Middle frontal gyrus (tissue), 1 donor: ENCODE measurements at regions not wholly inside any gene's neighbourhood (a gene's known extent, or its start where the extent isn't known, plus 50 kb on each side); places are given as distances from the start of the nearest gene placed in this dataset.

Experiments used
- DNase-seq: peaks from one replicate; pipeline ENCODE4 v3.0.0-alpha.2; 2015; ENCODE audit warnings: low spot score; ENCODE audit errors: extremely low spot score

- no peak for DNase-seq
Observed at GRCh38 chr2:14551069-14551468, 81.4 kb upstream of the LRATD1 start.

GRCh38 chr2:14552286-14552685 is 80.2 kb upstream of the LRATD1 start:
- DNase-seq = no peak

- DNase-seq = no peak
Observed at GRCh38 chr2:14552818-14553217, 79.7 kb upstream of the LRATD1 start.

DNA sequence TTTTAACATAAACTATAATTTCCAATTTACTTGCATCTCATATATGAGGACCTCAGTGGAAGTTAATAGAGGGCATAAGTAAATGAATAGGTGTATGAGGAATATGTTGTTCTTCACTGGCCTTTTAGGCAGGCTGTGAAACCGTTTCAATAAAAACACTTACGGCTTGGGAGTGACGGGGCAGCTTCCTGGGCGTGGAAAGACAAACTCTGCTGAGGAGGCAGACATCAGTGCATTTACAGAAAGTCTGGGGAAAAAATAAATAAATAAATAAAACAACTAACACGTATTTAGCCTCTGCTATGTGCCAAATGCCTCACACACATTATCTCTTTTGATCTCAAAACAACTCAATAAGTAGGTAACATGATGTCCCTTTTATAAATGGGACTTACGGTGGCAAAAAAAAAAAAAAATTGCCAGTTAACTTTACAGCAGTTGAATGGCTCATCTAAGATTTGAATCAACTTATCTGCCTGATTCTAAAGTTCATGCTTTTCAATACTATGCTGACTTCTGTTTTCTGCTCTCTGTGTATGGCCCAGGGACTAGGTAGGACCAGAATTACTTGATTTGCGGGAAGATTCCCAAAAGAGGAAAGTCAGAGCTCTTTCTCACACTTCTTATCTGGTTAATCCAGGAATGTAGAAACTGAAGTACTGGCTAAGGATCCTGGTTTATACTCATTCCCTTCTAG is 77.5 kb upstream of the LRATD1 start:
- DNase-seq = no peak

- no peak for DNase-seq
Observed at GRCh38 chr2:14557111-14557510, 75.4 kb upstream of the LRATD1 start.

GRCh38 chr2:14557916-14558315 is 74.6 kb upstream of the LRATD1 start:
- DNase-seq = no peak

- no peak for DNase-seq
Observed at GRCh38 chr2:14558335-14558919, 74.1 kb upstream of the LRATD1 start.

GRCh38 chr2:14560716-14561115 is 71.8 kb upstream of the LRATD1 start:
- no peak for DNase-seq

- no peak for DNase-seq
Observed at GRCh38 chr2:14563324-14563723, 69.2 kb upstream of the LRATD1 start.

GRCh38 chr2:14565666-14566065 is 66.9 kb upstream of the LRATD1 start:
- DNase-seq = no peak

DNA sequence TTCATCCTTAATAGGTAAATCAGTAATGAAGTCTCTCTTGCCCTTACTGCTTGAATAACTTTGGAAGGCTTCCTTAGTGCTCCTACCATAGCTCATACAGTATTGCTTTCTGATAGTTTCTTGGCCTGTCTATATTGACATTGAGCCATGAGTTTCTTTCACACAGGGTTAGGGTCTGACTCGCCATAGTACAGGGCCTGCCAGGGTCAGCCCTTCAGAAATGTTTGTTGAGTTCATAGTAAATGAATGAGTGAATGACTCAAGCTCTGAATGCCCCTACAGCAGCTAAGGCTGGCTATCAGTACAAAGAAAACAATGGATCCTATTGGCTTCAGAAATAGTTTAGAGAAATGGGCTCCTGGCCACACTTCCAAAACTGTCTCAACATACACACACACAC is 65.0 kb upstream of the LRATD1 start:
- no peak for DNase-seq

- DNase-seq = no peak
Observed at GRCh38 chr2:14569294-14569693, 63.2 kb upstream of the LRATD1 start.

GRCh38 chr2:14572633-14573032 is 59.9 kb upstream of the LRATD1 start:
- no peak for DNase-seq

- no peak for DNase-seq
Observed at GRCh38 chr2:14577843-14578242, 54.7 kb upstream of the LRATD1 start.
